T47D (cell line): ENCODE measurements at regions not wholly inside any gene's neighbourhood (a gene's known extent, or its start where the extent isn't known, plus 50 kb on each side); places are given as distances from the start of the nearest gene placed in this dataset.
A peak's percentile ranks its signal among the peaks of the same experiment; 100 is the strongest.

Experiments used
- DNase-seq, 2 experiments: peaks; one replicate each; pipeline versions ENCODE4 v3.0.0 to v3.0.0-alpha.2; 2011 to 2012; ENCODE audit warnings: low read depth in 1 of 2, low spot score in 1 of 2
- JUND ChIP-seq: IDR thresholded peaks from 2 replicates; pipeline ENCODE4 v1.6.1; 2012; ENCODE audit warnings: low read depth
- in situ Hi-C: cut with HindIII; loops from 2 replicates; pipeline ENCODE4 v1.10.0; 2016; ENCODE audit warnings: low sequenced_read_pairs, low pct_unique_long_range_greater_than_20kb

- TF ChIP-seq JUND: no peak
- no peak for DNase-seq
- in situ Hi-C loops: no loop called here
These were observed 367.9 kb downstream of the TNS1 start for GRCh38 chr2:217634871-217635270.

GRCh38 chr2:217632043-217632442 is 370.8 kb downstream of the TNS1 start:
- in situ Hi-C loops: no loop called here
- TF ChIP-seq JUND: no peak
- no peak for DNase-seq

- DNase-seq: no peak
- TF ChIP-seq JUND: no peak
- in situ Hi-C loops: no loop called here
These were observed 371.7 kb downstream of the TNS1 start for GRCh38 chr2:217631115-217631514.

- in situ Hi-C loops: no loop called here
- no peak for DNase-seq
- TF ChIP-seq JUND: no peak
These were observed 373.4 kb downstream of the TNS1 start for GRCh38 chr2:217629347-217629746.

- no peak for DNase-seq
- no peak for TF ChIP-seq JUND
- in situ Hi-C loops: no loop called here
These were observed 374.7 kb downstream of the TNS1 start for GRCh38 chr2:217628061-217628460.

- DNase-seq: no peak
- TF ChIP-seq JUND: no peak
- in situ Hi-C loops: no loop called here
These were observed 375.9 kb downstream of the TNS1 start for GRCh38 chr2:217626926-217627325.

- TF ChIP-seq JUND: no peak
- in situ Hi-C loops: no loop called here
- DNase-seq: no peak
These were observed 377.1 kb downstream of the TNS1 start for GRCh38 chr2:217625557-217626169.

- no peak for TF ChIP-seq JUND
These were observed 379.4 kb downstream of the TNS1 start for GRCh38 chr2:217623281-217623912.

GRCh38 chr2:217622205-217623060 is 380.4 kb downstream of the TNS1 start:
- DNase-seq: peak in 1 of 2 experiments; percentile 7
- in situ Hi-C loops: no loop called here
- no peak for TF ChIP-seq JUND

More at GRCh38 chr2:217623281-217623912, 379.4 kb downstream of the TNS1 start:
- DNase-seq: no peak
- in situ Hi-C loops: no loop called here

- DNase-seq: no peak
- in situ Hi-C loops: no loop called here
- TF ChIP-seq JUND: no peak
These were observed 381.4 kb downstream of the TNS1 start for GRCh38 chr2:217621391-217621801.

- in situ Hi-C loops: no loop called here
- TF ChIP-seq JUND: no peak
- no peak for DNase-seq
These were observed 384.1 kb downstream of the TNS1 start for GRCh38 chr2:217618744-217619143.

- no peak for DNase-seq
- in situ Hi-C loops: no loop called here
- no peak for TF ChIP-seq JUND
These were observed 385.2 kb downstream of the TNS1 start for GRCh38 chr2:217617616-217618022.

- DNase-seq: no peak
- in situ Hi-C loops: no loop called here
- TF ChIP-seq JUND: no peak
These were observed 385.9 kb downstream of the TNS1 start for GRCh38 chr2:217616936-217617335.
